ENCODE measurements at regions not wholly inside any gene's neighbourhood (a gene's known extent, or its start where the extent isn't known, plus 50 kb on each side); places are given as distances from the start of the nearest gene placed in this dataset.

- DNase-seq: no peak
Measured at GRCh38 chr5:82417776-82418607, 139.8 kb upstream of the RPS23 start.

GRCh38 chr5:82416512-82416911, 138.4 kb upstream of the RPS23 start:
- no peak for DNase-seq

- no peak for DNase-seq
Measured at GRCh38 chr5:82414041-82414388, 135.9 kb upstream of the RPS23 start.

GRCh38 chr5:82413302-82414040, 135.3 kb upstream of the RPS23 start:
- no peak for DNase-seq

GRCh38 chr5:82408033-82408432, 129.9 kb upstream of the RPS23 start:
- no peak for DNase-seq

- DNase-seq: no peak
Measured at GRCh38 chr5:82406205-82406773, 128.1 kb upstream of the RPS23 start.

- no peak for DNase-seq
Measured at GRCh38 chr5:82405618-82406204, 127.6 kb upstream of the RPS23 start.

- DNase-seq: no peak
Measured at GRCh38 chr5:82405161-82405560, 127.0 kb upstream of the RPS23 start.

- no peak for DNase-seq
Measured at GRCh38 chr5:82404382-82404945, 126.3 kb upstream of the RPS23 start.

- DNase-seq: no peak
Measured at GRCh38 chr5:82403724-82404123, 125.6 kb upstream of the RPS23 start.

- DNase-seq: no peak
Measured at GRCh38 chr5:82403026-82403425, 124.9 kb upstream of the RPS23 start.

- no peak for DNase-seq
Measured at GRCh38 chr5:82399111-82399510, 121.0 kb upstream of the RPS23 start.

GRCh38 chr5:82397741-82398320, 119.7 kb upstream of the RPS23 start:
- DNase-seq: no peak

- DNase-seq: no peak
Measured at GRCh38 chr5:82396871-82397514, 118.8 kb upstream of the RPS23 start.

GRCh38 chr5:82396396-82396795, 118.2 kb upstream of the RPS23 start:
- no peak for DNase-seq

- DNase-seq: no peak
Measured at GRCh38 chr5:82393951-82394350, 115.8 kb upstream of the RPS23 start.

GRCh38 chr5:82390088-82390487, 111.9 kb upstream of the RPS23 start:
- DNase-seq: no peak

GRCh38 chr5:82389347-82389746, 111.2 kb upstream of the RPS23 start:
- DNase-seq: no peak

- no peak for DNase-seq
Measured at GRCh38 chr5:82388181-82388580, 110.0 kb upstream of the RPS23 start.

- DNase-seq: no peak
Measured at GRCh38 chr5:82387819-82388166, 109.6 kb upstream of the RPS23 start.

- DNase-seq: no peak
Measured at GRCh38 chr5:82387001-82387818, 109.1 kb upstream of the RPS23 start.

- no peak for DNase-seq
Measured at GRCh38 chr5:82386576-82386975, 108.4 kb upstream of the RPS23 start.

All from activated CD4-positive, alpha-beta T cell treated with anti-CD3 and anti-CD28 coated beads, Interleukin-10, Interleukin-2, amounts not matched to agents 100 ng/mL and 50 ng/mL, durations not matched to agents 16 hours and 8 hours (primary cell).